SKM-1 (cell line): ENCODE measurements at regions not wholly inside any gene's neighbourhood (a gene's known extent, or its start where the extent isn't known, plus 50 kb on each side); places are given as distances from the start of the nearest gene placed in this dataset.

Source experiments
- DNase-seq: peaks from one replicate; lab custom pipeline; 2025; ENCODE audit not compliant: unreplicated experiment; lab: John Stamatoyannopoulos, UW

GRCh38 chr13:79090552-79091124, 315.4 kb downstream of the RBM26 start:
- no peak for DNase-seq

- no peak for DNase-seq
These were observed 321.1 kb downstream of the RBM26 start for GRCh38 chr13:79084802-79085424.

DNA sequence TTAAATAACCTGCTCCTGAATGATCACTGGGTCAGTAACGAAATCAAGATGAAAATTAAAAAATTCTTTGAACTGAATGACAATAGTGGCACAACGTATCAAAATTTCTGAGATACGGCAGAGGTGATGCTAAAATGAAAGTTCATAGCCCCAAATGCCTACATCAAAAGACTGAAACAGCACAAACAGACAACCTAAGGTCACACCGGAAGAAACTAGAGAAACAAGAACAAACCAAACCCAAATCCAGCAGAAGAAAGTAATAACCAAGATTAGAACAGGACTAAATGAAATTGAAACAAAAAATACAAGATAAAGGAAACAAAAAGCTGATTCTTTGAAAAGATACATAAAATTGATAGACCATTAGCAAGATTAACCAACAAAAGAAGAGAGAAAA, 324.1 kb downstream of the RBM26 start:
- no peak for DNase-seq

DNA sequence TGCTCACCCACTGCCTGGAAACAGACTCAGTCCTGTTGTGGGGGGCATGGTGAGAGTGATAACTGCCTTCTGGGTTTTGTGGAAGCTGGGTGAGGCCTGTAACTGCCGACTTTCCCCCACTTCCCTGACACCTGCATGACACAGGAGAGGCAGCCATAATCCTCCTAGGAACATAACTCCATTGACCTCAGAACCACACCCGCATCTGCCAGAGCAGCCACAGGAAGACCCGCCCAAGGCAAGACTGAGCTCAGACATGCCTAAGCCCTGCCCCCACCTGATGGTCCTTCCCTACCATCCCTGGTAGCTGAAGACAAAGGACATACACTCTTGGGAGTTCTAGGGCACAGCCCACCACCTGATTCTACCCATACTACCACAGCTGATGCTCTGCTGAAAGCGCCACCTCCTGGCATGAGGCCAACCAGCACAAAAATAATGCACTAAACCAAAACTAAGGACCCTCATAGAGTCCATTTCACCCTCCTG, 326.7 kb downstream of the RBM26 start:
- no peak for DNase-seq

- DNase-seq: no peak
These were observed 330.4 kb downstream of the RBM26 start for GRCh38 chr13:79075703-79076102.

DNA sequence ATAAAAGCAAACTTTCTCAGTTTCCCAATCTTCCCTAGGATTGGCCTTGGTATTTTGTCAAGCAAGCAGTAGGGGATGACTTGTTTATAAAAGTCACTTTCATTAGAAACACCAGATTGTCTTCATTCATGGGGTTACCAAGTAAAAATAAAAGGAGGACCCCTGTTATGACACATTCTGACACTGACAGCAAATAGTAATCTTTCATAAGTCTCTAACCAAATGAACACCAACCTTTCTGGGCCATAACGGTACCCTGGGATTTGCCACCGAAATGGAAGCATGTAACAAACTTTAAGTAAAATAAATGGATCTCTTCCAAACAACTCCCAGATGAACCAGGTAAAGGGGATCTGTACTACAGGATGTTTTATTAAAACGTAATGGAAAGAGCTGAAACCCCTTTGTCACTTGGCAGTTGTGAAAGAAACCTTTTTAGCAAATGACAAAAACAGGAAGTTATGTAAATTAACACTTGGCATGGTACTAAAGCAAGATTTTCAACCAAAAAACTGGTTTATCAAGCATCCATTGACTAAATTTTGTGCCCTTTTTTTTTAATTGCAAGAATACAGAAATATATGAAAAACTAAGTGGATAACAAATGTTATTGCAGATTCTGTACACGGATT, 335.6 kb downstream of the RBM26 start:
- DNase-seq: no peak

DNA sequence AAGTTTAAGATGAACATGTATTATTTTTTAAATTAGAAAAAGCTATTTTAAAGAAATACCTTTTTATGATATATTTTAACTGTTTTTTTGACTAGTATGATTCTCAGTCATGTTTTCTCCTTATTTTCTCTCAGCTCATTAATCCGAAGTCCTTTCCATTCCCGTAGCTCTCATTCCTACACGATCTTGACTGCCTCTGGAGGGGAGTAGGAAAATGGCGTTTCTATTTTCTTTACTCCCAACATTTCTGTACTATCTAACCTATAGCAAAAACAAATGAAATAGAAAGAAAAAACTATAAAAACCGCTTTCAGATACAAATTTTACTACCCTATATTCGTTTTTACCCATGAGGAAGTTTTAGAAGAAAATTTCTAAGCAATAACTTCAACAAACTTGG, 343.8 kb downstream of the RBM26 start:
- DNase-seq: no peak

GRCh38 chr13:79060216-79060615, 345.8 kb downstream of the RBM26 start:
- DNase-seq: no peak

GRCh38 chr13:79056706-79057105, 349.3 kb downstream of the RBM26 start:
- DNase-seq: no peak

DNA sequence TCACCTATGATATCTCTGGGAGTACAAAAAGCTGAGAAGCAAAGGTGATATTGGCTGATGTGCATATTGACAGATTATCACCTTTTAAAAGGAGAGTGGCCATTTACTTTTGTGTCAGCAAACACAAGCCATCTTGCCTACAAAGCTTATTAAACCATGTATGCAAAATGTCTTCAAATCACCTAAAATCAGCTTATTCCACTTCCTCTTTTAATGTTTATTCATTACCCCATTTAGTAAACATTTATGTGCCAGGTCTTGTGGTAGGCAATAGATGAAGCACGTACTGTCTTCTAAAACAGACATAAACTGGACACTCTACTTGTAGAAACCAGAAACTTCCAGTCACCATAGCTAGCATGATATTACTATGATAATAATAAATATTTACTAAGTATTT, 354.6 kb downstream of the RBM26 start:
- no peak for DNase-seq

DNA sequence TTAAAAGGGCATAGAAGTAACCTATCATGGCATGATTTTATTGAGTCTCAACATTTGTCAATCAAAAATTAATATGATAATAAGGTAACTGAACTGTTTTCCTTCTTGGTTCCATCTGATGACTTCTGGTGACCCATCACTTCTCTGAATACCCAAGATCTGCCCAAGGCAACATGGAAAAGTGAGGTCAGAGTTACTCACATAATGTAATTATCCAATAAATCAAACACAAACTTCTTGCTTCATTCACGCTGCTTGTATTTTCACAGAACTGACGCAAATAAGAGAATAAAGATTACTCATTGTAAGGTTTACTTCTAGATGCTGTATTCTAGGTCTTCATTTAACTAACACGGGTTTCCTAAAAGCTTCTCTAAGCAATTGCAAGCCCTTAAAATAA, 361.6 kb downstream of the RBM26 start:
- DNase-seq: no peak

DNA sequence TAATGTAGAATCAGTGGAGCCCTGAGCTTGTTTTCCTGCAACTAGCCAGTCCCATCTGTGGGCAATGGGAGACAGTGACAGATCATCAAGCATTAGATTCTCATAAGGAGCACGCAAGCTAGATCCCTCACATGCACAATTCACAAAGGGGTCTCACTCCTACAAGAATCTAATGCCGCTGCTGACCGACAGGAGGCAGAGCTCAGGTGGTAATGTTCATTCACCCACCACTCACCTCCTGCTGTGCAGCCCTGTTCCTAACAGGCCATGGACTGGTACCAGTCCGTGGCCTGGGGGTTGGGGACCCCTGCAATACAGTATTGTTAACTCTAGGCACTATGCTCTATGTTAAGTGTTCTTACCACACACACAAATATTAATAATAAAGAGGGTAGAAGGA, 362.8 kb downstream of the RBM26 start:
- DNase-seq: no peak

DNA sequence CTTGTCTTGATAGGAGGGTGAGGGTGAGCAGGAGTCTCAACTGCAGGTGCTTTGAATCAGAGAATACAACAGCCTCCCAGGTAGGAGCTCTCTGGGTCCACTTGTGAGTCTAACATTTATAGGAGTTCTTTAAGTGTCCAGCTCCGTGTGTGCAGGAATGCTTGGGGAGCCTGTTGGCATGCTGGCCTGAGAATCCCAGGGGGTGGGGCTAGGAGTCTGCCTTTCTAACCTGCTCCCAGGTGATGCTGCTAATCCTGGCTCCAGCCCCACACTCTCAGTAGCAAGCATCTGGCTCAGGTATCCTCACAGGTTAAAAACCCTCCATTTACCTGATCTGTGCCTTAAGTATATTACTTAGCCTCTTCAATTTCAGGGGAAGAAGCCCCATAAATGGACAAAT, 368.9 kb downstream of the RBM26 start:
- no peak for DNase-seq

DNA sequence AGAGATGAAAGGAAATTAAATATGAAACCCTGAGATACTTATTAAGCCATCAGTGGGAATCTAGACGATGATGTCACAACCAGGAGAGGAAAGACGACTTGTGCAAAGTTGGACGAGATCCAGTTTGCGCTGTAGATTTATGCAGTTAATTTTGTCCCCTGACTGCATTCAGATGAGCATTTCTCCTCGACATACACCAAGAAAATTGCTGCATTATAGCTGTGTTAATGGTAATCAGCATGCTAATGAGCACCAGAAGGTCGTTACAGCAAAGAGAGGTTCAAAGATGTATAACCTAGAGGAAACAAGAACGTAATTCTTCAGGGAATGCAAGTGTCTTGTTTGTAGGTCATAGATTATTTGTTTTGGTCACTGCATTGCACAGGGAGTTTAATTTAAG, 371.7 kb downstream of the RBM26 start:
- DNase-seq: no peak

GRCh38 chr13:79030513-79030912, 371.6 kb upstream of the OBI1 start:
- no peak for DNase-seq

- no peak for DNase-seq
These were observed 359.2 kb upstream of the OBI1 start for GRCh38 chr13:79018166-79018565.

DNA sequence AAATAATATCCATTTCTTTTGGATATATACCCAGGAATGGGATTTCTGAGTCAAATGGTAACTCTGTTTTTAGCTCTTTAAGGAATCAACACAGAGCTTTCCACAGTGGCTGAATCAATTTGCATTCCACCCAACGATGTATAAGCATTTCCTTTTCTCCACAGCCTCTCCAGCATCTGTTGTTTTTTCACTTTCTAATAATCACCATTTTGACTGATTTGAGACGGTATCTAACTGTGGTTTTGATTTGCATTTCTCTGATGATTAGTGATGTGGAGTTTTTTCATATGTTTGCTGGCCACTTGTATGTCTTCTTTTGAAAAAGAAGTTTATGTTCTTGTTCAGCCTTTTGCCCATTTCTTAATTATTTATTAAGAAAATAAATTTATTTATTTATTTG, 352.2 kb upstream of the OBI1 start:
- no peak for DNase-seq

DNA sequence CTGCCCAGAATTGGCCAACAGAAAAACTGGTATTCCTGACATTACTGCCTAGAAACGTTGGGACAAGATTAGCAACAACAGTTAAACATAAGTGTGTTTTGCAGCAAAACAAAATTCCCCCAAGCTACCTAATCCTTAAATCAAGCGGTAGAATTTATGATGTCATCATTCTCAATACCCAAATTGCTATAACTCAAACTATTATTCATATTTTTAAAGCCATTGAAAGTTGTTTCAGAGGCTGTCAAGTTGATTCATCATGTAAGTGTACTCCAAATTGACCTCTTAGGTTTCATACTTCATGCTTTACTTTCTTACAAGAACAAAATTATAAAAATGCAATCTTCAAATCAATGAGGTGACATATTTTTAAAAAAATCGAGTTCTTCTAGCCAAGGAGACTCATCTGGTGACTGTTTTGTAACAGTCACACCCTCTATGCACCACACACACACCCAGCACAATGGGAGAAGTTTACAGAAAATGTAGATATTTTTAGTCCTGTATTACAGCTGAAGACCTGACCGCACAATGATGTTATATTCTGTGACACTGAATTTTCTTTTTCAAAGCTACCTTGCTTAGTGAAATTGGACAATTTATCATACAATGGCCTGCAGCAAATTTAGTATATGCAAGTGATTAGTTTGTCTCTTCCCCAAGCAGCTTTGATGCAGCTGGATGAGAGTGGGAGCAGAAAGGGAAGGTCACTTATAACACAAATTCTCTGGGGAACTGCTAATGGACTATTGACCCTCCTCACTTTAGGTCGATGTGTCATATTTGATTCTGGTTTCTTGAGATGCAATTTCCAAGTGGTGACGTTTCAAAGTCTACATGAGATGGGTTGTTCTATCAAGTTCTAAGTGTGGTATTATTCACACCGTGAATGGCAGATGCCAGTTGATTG, 345.3 kb upstream of the OBI1 start:
- DNase-seq: no peak

GRCh38 chr13:78999494-78999893, 340.5 kb upstream of the OBI1 start:
- no peak for DNase-seq

DNA sequence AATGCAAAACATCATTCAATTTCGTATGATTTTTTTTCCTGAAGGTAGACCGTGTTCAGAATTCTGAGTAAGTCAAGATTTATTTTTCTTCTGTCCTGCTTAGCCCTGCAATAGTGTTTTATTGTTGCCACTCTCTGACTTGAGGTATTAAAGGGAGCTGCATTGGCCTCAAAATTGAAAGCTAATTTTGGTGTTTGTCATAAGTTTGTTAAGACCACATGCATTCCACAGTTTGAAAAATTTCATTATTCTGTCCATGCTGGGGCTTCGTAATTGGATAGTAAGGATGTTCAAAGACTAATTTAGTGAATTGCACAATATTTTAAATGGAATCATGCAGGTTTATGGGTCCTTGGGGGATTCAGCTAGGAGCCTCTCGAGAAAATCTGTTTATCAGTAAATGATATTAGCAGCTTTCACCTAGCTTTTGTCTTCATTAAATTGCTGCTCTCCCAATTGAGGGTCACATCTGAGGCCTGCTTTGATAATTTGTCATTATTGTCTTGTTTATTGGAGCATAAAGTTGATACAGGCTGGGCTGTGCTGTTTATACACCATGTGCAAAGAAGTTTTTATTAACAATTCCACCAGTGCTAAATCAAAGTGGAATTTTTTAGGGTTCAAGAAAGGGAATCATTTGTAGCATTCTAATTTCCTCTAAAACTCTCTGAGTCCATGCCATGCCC, 339.8 kb upstream of the OBI1 start:
- DNase-seq: no peak
